WTC11 (cell line): ENCODE measurements at regions not wholly inside any gene's neighbourhood (a gene's known extent, or its start where the extent isn't known, plus 50 kb on each side); places are given as distances from the start of the nearest gene placed in this dataset.

ENCODE experiments used
- ATAC-seq: fragments of 200-7000 bp; cut with Tn5 transposase; 2 replicates; pipeline ENCODE4 v1.10.0; 2021; ENCODE audit warnings: mild to moderate bottlenecking, moderate library complexity
- CTCF ChIA-PET: fragments of 300-600 bp; sonication (Branson Sonifier 250); formaldehyde crosslinking; loops from one replicate; lab custom pipeline; 2021; ENCODE audit warnings: antibody characterized with exemption; lab: Charles Lee
- POLR2A ChIA-PET: fragments of 350-600 bp; sonication (Branson Sonifier 250); formaldehyde crosslinking; loops from one replicate; lab custom pipeline; 2021; ENCODE audit warnings: antibody characterized with exemption; lab: Charles Lee
- DNase-seq: peaks from one replicate; pipeline ENCODE4 v3.0.0; 2021; ENCODE audit warnings: low spot score
- H3K27ac Mint-ChIP-seq: 2 replicates; pipeline ENCODE4 v1.8.0; 2021; ENCODE audit warnings: mixed read lengths
- H3K27me3 Mint-ChIP-seq: 2 replicates; pipeline ENCODE4 v1.8.0; 2021; ENCODE audit warnings: low read depth, mild to moderate bottlenecking, moderate library complexity, mixed read lengths
- H3K36me3 Mint-ChIP-seq: 2 replicates; pipeline ENCODE4 v1.8.0; 2021; ENCODE audit warnings: mixed read lengths
- H3K4me1 Mint-ChIP-seq: 2 replicates; pipeline ENCODE4 v1.8.0; 2022; ENCODE audit warnings: mixed read lengths
- H3K4me3 Mint-ChIP-seq: 2 replicates; pipeline ENCODE4 v1.8.0; 2021; ENCODE audit warnings: mild to moderate bottlenecking, moderate library complexity, mixed read lengths
- H3K9me3 Mint-ChIP-seq: 2 replicates; pipeline ENCODE4 v1.8.0; 2021; ENCODE audit warnings: mixed read lengths
- ESRRA ChIP-seq: sonication (generic); formaldehyde crosslinking; IDR thresholded peaks from 2 replicates; pipeline ENCODE4 v1.8.1; 2022; ENCODE audit warnings: mild to moderate bottlenecking, missing genetic modification reagents, borderline replicate concordance
- FOXK1 ChIP-seq: sonication (generic); formaldehyde crosslinking; IDR thresholded peaks from 2 replicates; pipeline ENCODE4 v1.8.0; 2022; ENCODE audit warnings: mild to moderate bottlenecking, moderate library complexity, missing genetic modification reagents
- IRF2 ChIP-seq: sonication (generic); formaldehyde crosslinking; IDR thresholded peaks from 2 replicates; pipeline ENCODE4 v1.8.0; 2022; ENCODE audit warnings: low read depth, missing genetic modification reagents, borderline replicate concordance
- NFATC4 ChIP-seq: fragments of 250-450 bp; sonication (Bioruptor Pico); IDR thresholded peaks from 2 replicates; pipeline ENCODE4 v1.9.0; 2021; ENCODE audit warnings: mild to moderate bottlenecking
- NR1H2 ChIP-seq: sonication (generic); formaldehyde crosslinking; IDR thresholded peaks from 2 replicates; pipeline ENCODE4 v1.9.0; 2021; ENCODE audit warnings: mild to moderate bottlenecking, moderate library complexity, missing genetic modification reagents
- NR2C2 ChIP-seq: sonication (generic); formaldehyde crosslinking; IDR thresholded peaks from 2 replicates; pipeline ENCODE4 v1.8.0; 2022; ENCODE audit warnings: mild to moderate bottlenecking, missing genetic modification reagents
- SMAD4 ChIP-seq: sonication (generic); formaldehyde crosslinking; IDR thresholded peaks from 2 replicates; pipeline ENCODE4 v1.8.0; 2022; ENCODE audit warnings: mild to moderate bottlenecking, missing genetic modification reagents
- TCF7 ChIP-seq: sonication (generic); formaldehyde crosslinking; IDR thresholded peaks from 2 replicates; pipeline ENCODE4 v1.8.0; 2022; ENCODE audit warnings: mild to moderate bottlenecking, low read depth, missing genetic modification reagents, moderate library complexity
- TP53 ChIP-seq: sonication (generic); formaldehyde crosslinking; IDR thresholded peaks from 2 replicates; pipeline ENCODE4 v1.8.1; 2023; ENCODE audit warnings: mild to moderate bottlenecking, missing genetic modification reagents
- ZNF671 ChIP-seq: fragments of 250-450 bp; sonication (Bioruptor Pico); IDR thresholded peaks from 2 replicates; pipeline ENCODE4 v1.8.0; 2021; ENCODE audit warnings: mild to moderate bottlenecking
- TF ChIP-seq, protein P1 (sequence below): sonication (generic); formaldehyde crosslinking; IDR thresholded peaks from 2 replicates; pipeline ENCODE4 v1.8.0; 2023; ENCODE audit warnings: mild to moderate bottlenecking, missing genetic modification reagents
- TF ChIP-seq, protein P2 (sequence below): fragments of 250-450 bp; sonication (Bioruptor Pico); IDR thresholded peaks from 2 replicates; pipeline ENCODE4 v1.9.0; 2021; ENCODE audit warnings: mild to moderate bottlenecking
- TF ChIP-seq, protein P3 (sequence below): fragments of 250-450 bp; sonication (Bioruptor Pico); IDR thresholded peaks from 2 replicates; pipeline ENCODE4 v2.1.2; 2022; ENCODE audit warnings: mild to moderate bottlenecking, moderate library complexity
- TF ChIP-seq, protein P4 (sequence below): sonication (generic); formaldehyde crosslinking; IDR thresholded peaks from 2 replicates; pipeline ENCODE4 v1.8.0; 2022; ENCODE audit warnings: mild to moderate bottlenecking, missing genetic modification reagents
- TF ChIP-seq, protein P5 (sequence below): sonication (generic); formaldehyde crosslinking; IDR thresholded peaks from 2 replicates; pipeline ENCODE4 v1.8.1; 2022; ENCODE audit warnings: low read depth, mild to moderate bottlenecking, moderate library complexity, missing genetic modification reagents, borderline replicate concordance
- TF ChIP-seq, protein P6 (sequence below): sonication (generic); formaldehyde crosslinking; IDR thresholded peaks from 2 replicates; pipeline ENCODE4 v1.8.1; 2022; ENCODE audit warnings: mild to moderate bottlenecking, missing genetic modification reagents, moderate library complexity, borderline replicate concordance

DNA sequence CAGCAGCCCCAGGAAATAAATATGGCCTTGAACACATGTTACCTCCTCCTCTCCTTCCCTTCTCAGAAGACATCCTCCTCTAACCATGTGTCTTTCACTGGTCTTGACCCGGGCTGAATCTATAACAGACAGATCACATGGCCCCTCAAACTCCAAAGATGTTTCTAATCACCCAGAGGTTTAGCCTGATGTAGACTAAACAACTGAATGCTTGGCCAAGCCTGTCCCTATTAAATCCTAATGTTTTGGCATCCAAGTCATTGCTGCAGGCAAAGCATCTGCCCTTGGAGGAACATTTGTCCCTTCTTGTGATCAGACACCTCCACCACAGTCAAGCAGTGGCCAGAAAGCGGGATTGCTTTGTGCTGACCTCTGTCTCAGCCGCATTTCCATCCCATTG lies 65.5 kb downstream of the ANKRD60 start:
- no peak for ATAC-seq
- DNase-seq = no peak
- Mint-ChIP-seq H3K4me1 (no peaks in the 10 kb centered on the region), H3K9me3 (no peaks in the 10 kb centered on the region), H3K27ac (no peak overlapping the region), H3K27me3 (no peaks in the 10 kb centered on the region; the same call in 1 of the 2 replicates), H3K4me3 (no peak overlapping the region), H3K36me3 (no peaks in the 10 kb centered on the region)
- ChIA-PET CTCF (no interaction called here), POLR2A (no interaction called here)
- TF ChIP-seq SMAD4 (CRISPR knock-in tag) (no peak), ZNF671 (CRISPR knock-in tag) (no peak)

DNA sequence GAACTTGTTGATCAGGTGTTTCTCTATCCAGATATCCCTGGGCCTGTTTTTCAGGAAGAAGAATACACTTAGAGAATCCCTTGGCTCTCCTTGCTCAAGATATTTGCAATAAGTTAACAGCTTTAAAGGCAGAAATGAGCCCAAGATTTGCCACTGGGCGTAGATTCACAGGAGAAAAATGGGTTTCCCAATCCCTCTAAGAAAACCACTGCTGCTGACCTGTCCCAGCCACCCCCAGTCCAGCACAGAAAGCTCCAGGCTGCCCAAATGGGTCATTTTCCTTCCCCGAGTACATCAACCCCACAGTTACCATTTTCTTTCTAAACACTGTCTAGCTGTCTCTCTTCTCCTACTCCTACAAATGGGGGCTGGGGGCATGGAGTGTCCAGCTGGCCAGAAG lies 67.3 kb downstream of the ANKRD60 start:
- Mint-ChIP-seq H3K4me3 (no peak overlapping the region), H3K27me3 (no peaks in the 10 kb centered on the region; the same call in 1 of the 2 replicates), H3K36me3 (no peaks in the 10 kb centered on the region), H3K4me1 (no peaks in the 10 kb centered on the region), H3K27ac (no peak overlapping the region), H3K9me3 (no peaks in the 10 kb centered on the region)
- ChIA-PET POLR2A (no interaction called here), CTCF (interaction anchor here (1.2 kb wide), 1 partner anchor 18 kb away, joined by 4 read pairs; no protein-coding TSS in a partner anchor)
- DNase-seq (no peak), ATAC-seq (no peak)
- no peak for TF ChIP-seq IRF2
- TF ChIP-seq, protein P1, sequence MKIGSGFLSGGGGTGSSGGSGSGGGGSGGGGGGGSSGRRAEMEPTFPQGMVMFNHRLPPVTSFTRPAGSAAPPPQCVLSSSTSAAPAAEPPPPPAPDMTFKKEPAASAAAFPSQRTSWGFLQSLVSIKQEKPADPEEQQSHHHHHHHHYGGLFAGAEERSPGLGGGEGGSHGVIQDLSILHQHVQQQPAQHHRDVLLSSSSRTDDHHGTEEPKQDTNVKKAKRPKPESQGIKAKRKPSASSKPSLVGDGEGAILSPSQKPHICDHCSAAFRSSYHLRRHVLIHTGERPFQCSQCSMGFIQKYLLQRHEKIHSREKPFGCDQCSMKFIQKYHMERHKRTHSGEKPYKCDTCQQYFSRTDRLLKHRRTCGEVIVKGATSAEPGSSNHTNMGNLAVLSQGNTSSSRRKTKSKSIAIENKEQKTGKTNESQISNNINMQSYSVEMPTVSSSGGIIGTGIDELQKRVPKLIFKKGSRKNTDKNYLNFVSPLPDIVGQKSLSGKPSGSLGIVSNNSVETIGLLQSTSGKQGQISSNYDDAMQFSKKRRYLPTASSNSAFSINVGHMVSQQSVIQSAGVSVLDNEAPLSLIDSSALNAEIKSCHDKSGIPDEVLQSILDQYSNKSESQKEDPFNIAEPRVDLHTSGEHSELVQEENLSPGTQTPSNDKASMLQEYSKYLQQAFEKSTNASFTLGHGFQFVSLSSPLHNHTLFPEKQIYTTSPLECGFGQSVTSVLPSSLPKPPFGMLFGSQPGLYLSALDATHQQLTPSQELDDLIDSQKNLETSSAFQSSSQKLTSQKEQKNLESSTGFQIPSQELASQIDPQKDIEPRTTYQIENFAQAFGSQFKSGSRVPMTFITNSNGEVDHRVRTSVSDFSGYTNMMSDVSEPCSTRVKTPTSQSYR (CRISPR knock-in tag) = no peak
- no peak for TF ChIP-seq TP53 (CRISPR knock-in tag)
- TF ChIP-seq, protein P2, sequence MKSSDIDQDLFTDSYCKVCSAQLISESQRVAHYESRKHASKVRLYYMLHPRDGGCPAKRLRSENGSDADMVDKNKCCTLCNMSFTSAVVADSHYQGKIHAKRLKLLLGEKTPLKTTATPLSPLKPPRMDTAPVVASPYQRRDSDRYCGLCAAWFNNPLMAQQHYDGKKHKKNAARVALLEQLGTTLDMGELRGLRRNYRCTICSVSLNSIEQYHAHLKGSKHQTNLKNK (CRISPR knock-in tag) = no peak
- TF ChIP-seq NR1H2 (CRISPR knock-in tag) = no peak
- TF ChIP-seq, protein P3, sequence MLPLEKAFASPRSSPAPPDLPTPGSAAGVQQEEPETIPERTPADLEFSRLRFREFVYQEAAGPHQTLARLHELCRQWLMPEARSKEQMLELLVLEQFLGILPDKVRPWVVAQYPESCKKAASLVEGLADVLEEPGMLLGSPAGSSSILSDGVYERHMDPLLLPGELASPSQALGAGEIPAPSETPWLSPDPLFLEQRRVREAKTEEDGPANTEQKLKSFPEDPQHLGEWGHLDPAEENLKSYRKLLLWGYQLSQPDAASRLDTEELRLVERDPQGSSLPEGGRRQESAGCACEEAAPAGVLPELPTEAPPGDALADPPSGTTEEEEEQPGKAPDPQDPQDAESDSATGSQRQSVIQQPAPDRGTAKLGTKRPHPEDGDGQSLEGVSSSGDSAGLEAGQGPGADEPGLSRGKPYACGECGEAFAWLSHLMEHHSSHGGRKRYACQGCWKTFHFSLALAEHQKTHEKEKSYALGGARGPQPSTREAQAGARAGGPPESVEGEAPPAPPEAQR (CRISPR knock-in tag) = no peak
- no peak for TF ChIP-seq FOXK1
- no peak for TF ChIP-seq ESRRA
- TF ChIP-seq, protein P4, sequence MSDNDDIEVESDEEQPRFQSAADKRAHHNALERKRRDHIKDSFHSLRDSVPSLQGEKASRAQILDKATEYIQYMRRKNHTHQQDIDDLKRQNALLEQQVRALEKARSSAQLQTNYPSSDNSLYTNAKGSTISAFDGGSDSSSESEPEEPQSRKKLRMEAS (CRISPR knock-in tag) = no peak
- TF ChIP-seq SMAD4 (CRISPR knock-in tag) = no peak
- TF ChIP-seq, protein P5, sequence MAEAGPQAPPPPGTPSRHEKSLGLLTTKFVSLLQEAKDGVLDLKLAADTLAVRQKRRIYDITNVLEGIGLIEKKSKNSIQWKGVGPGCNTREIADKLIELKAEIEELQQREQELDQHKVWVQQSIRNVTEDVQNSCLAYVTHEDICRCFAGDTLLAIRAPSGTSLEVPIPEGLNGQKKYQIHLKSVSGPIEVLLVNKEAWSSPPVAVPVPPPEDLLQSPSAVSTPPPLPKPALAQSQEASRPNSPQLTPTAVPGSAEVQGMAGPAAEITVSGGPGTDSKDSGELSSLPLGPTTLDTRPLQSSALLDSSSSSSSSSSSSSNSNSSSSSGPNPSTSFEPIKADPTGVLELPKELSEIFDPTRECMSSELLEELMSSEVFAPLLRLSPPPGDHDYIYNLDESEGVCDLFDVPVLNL (CRISPR knock-in tag) = no peak
- no peak for TF ChIP-seq NFATC4 (CRISPR knock-in tag)

DNA sequence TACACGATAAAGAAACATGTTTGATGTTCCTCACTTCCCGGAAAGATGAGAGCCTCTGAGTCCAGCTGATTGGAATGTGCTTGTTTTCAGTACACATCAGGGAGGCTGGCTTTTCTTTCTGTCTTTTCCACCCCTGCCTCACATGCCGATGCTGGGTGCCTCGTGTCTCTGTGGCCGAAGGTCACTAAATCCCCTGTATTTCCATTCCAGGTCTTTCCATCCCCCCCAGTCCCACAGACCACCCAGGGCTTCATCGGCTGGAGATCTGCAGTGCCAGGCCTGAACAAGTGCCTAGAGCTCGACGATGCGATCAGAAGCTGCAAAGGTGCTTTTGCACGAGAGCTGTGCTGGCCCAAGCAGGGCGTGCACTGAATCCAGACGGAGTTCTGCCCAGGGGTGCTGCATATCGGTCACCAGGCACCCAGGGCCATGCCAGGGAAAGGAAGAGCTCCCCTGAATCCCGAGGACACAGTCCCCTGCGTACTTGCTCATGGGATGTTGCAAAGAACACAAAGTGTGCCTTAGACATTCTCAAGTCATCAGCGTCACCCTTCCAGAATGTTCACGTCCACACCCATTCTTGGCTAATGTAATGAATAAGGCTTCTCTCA lies 67.9 kb downstream of the ANKRD60 start:
- Mint-ChIP-seq H3K27me3 (no peaks in the 10 kb centered on the region; the same call in 1 of the 2 replicates), H3K4me3 (no peak overlapping the region), H3K9me3 (no peaks in the 10 kb centered on the region), H3K36me3 (no peaks in the 10 kb centered on the region), H3K27ac (no peak overlapping the region), H3K4me1 (no peaks in the 10 kb centered on the region)
- ATAC-seq (no peak), DNase-seq (no peak)
- ChIA-PET POLR2A (no interaction called here), CTCF (interaction anchor here (1.2 kb wide), 1 partner anchor 19 kb away, joined by 4 read pairs; no protein-coding TSS in a partner anchor)
- TF ChIP-seq NR2C2 (CRISPR knock-in tag) = no peak
- TF ChIP-seq TCF7 (CRISPR knock-in tag) = no peak
- TF ChIP-seq, protein P6, sequence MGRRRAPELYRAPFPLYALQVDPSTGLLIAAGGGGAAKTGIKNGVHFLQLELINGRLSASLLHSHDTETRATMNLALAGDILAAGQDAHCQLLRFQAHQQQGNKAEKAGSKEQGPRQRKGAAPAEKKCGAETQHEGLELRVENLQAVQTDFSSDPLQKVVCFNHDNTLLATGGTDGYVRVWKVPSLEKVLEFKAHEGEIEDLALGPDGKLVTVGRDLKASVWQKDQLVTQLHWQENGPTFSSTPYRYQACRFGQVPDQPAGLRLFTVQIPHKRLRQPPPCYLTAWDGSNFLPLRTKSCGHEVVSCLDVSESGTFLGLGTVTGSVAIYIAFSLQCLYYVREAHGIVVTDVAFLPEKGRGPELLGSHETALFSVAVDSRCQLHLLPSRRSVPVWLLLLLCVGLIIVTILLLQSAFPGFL = no peak
